Subcutaneous abdominal adipose tissue (tissue), 5 donors: ENCODE measurements at regions not wholly inside any gene's neighbourhood (a gene's known extent, or its start where the extent isn't known, plus 50 kb on each side); places are given as distances from the start of the nearest gene placed in this dataset.
A peak's percentile ranks its signal among the peaks of the same experiment; 100 is the strongest.

Source experiments
- H3K27ac ChIP-seq: one replicate; pipeline ENCODE4 v1.7.0; 2013; ENCODE audit warnings: low read depth, mild to moderate bottlenecking, inconsistent platforms, low read length, moderate library complexity
- H3K27me3 ChIP-seq, 5 donors: one replicate each; pipeline ENCODE4 v1.7.0; 2013; ENCODE audit warnings: low read length in 5 of 5, inconsistent platforms in 1 of 5; ENCODE audit not compliant: control insufficient read depth in 5 of 5, insufficient read depth in 4 of 5
- H3K36me3 ChIP-seq, 5 donors: one replicate each; pipeline ENCODE4 v1.7.0; 2013; ENCODE audit warnings: low read length in 5 of 5; ENCODE audit not compliant: control insufficient read depth in 5 of 5, insufficient read depth in 5 of 5
- H3K4me1 ChIP-seq, 5 donors: one replicate each; pipeline ENCODE4 v1.7.0; 2013; ENCODE audit warnings: low read length in 5 of 5, mild to moderate bottlenecking in 3 of 5, moderate library complexity in 1 of 5; ENCODE audit not compliant: control insufficient read depth in 5 of 5, insufficient read depth in 5 of 5
- H3K4me3 ChIP-seq, 5 donors: one replicate each; pipeline ENCODE4 v1.7.0; 2013; ENCODE audit warnings: low read length in 5 of 5, low read depth in 1 of 5
- H3K9ac ChIP-seq, 5 donors: one replicate each; pipeline ENCODE4 v1.7.0; 2013; ENCODE audit warnings: low read length in 5 of 5, mild to moderate bottlenecking in 4 of 5, moderate library complexity in 3 of 5
- H3K9me3 ChIP-seq, 5 donors: one replicate each; pipeline ENCODE4 v1.7.0; 2013; ENCODE audit warnings: low read length in 5 of 5; ENCODE audit not compliant: control insufficient read depth in 5 of 5
- donor health status: healthy.
- donor health status: healthy.
- donor health status: healthy.
- donor health status: healthy.
- donor health status: healthy.

GRCh38 chr18:55996717-55997116 is 408.7 kb upstream of the TCF4 start:
- H3K4me3 ChIP-seq, result no peak overlapping the region
- no peak overlapping the region for H3K27ac ChIP-seq
- H3K9me3 ChIP-seq, result no peaks in the 10 kb centered on the region
- H3K4me1 ChIP-seq, result peaks cover 5 to 21% (median 18%) of the 10 kb centered on the region in 5 donors
- H3K36me3 ChIP-seq, result no peaks in the 10 kb centered on the region
- H3K27me3 ChIP-seq, result no peaks in the 10 kb centered on the region
- H3K9ac ChIP-seq, result no peak overlapping the region

- Histone ChIP-seq H3K27ac (no peak overlapping the region), H3K27me3 (no peaks in the 10 kb centered on the region), H3K9ac (no peak overlapping the region), H3K4me1 (peaks cover 0 to 9% (median 4%) of the 10 kb centered on the region in 5 donors), H3K36me3 (no peaks in the 10 kb centered on the region), H3K9me3 (peaks cover 0 to 3% (median 0%) of the 10 kb centered on the region in 5 donors), H3K4me3 (no peak overlapping the region)
Measured at GRCh38 chr18:55990186-55990585, 402.2 kb upstream of the TCF4 start.

GRCh38 chr18:55988537-55988936 is 400.5 kb upstream of the TCF4 start:
- Histone ChIP-seq H3K4me1 (peaks cover 0 to 9% (median 4%) of the 10 kb centered on the region in 5 donors), H3K9me3 (peaks cover 0 to 6% (median 0%) of the 10 kb centered on the region in 5 donors), H3K36me3 (no peaks in the 10 kb centered on the region), H3K27ac (peak overlapping the region; percentile 32), H3K9ac (no peak overlapping the region), H3K27me3 (no peaks in the 10 kb centered on the region), H3K4me3 (peak overlapping the region in 2 of 5 donors; percentile 16 to 40)

GRCh38 chr18:55983433-55983832 is 395.4 kb upstream of the TCF4 start:
- Histone ChIP-seq H3K36me3 (no peaks in the 10 kb centered on the region), H3K27me3 (no peaks in the 10 kb centered on the region), H3K9me3 (peaks cover 0 to 6% (median 0%) of the 10 kb centered on the region in 5 donors), H3K4me3 (no peak overlapping the region), H3K27ac (no peak overlapping the region), H3K4me1 (peaks cover 0 to 11% (median 1%) of the 10 kb centered on the region in 5 donors), H3K9ac (no peak overlapping the region)

GRCh38 chr18:55982992-55983391 is 395.0 kb upstream of the TCF4 start:
- H3K27me3 ChIP-seq, result no peaks in the 10 kb centered on the region
- peaks cover 0 to 7% (median 0%) of the 10 kb centered on the region in 5 donors for H3K4me1 ChIP-seq
- H3K27ac ChIP-seq, result no peak overlapping the region
- H3K9ac ChIP-seq, result no peak overlapping the region
- H3K4me3 ChIP-seq, result peak overlapping the region in 1 of 5 donors; percentile 12
- no peaks in the 10 kb centered on the region for H3K36me3 ChIP-seq
- peaks cover 0 to 3% (median 0%) of the 10 kb centered on the region in 5 donors for H3K9me3 ChIP-seq

- H3K27ac ChIP-seq, result no peak overlapping the region
- H3K36me3 ChIP-seq, result no peaks in the 10 kb centered on the region
- no peaks in the 10 kb centered on the region for H3K27me3 ChIP-seq
- H3K4me1 ChIP-seq, result peaks cover 0 to 7% (median 0%) of the 10 kb centered on the region in 5 donors
- H3K9ac ChIP-seq, result no peak overlapping the region
- peak overlapping the region in 2 of 5 donors; percentile 23 to 28 for H3K4me3 ChIP-seq
- peaks cover 0 to 3% (median 0%) of the 10 kb centered on the region in 5 donors for H3K9me3 ChIP-seq
Measured at GRCh38 chr18:55981712-55982475, 393.9 kb upstream of the TCF4 start.

DNA sequence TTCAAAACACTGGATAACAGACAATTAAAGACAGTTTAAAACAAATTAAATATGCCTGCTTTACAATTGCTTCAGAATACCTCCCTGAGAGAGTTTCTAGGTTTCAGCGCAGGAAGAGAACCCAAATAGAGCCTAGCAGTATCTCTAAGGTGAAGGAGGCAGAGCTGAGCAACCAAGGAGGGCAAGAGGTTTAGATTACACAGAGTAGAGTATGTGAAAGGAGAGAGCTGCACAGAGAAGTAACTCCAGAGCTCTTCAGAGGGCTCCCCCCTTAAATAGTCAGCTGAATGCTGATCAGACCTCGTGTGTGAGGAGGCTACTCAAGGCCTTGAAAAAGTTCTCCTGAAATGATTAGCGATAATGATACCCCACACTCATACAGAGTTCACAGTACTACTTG is 386.5 kb upstream of the TCF4 start:
- Histone ChIP-seq H3K9ac (no peak overlapping the region), H3K27me3 (no peaks in the 10 kb centered on the region), H3K4me1 (no peaks in the 10 kb centered on the region), H3K9me3 (no peaks in the 10 kb centered on the region), H3K27ac (no peak overlapping the region), H3K4me3 (no peak overlapping the region), H3K36me3 (no peaks in the 10 kb centered on the region)

GRCh38 chr18:55968550-55968949 is 380.6 kb upstream of the TCF4 start:
- Histone ChIP-seq H3K4me3 (no peak overlapping the region), H3K36me3 (no peaks in the 10 kb centered on the region), H3K27me3 (no peaks in the 10 kb centered on the region), H3K9ac (no peak overlapping the region), H3K9me3 (no peaks in the 10 kb centered on the region), H3K4me1 (no peaks in the 10 kb centered on the region), H3K27ac (no peak overlapping the region)

- Histone ChIP-seq H3K27ac (no peak overlapping the region), H3K9ac (no peak overlapping the region), H3K4me3 (no peak overlapping the region), H3K4me1 (no peaks in the 10 kb centered on the region), H3K36me3 (no peaks in the 10 kb centered on the region), H3K27me3 (no peaks in the 10 kb centered on the region), H3K9me3 (no peaks in the 10 kb centered on the region)
Measured at GRCh38 chr18:55967019-55967418, 379.0 kb upstream of the TCF4 start.

DNA sequence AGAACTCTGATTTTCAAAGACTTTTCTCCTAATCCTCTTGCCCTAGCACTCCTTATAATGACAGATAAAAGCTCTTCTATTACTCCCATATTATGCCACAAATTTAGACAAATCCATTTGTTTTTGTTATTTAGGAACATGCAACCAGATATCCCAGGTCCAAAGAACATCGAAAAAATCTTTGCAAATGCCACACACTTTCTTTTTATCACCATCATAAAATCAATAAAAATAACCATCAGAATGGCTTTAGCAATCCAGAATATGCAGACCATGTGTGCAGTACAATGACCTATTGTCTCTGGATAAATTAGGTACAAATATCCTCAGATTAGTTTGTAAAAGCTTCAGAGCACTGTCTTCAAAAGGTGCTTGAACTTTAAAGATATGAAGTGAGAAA is 376.2 kb upstream of the TCF4 start:
- H3K27me3 ChIP-seq, result no peaks in the 10 kb centered on the region
- H3K9ac ChIP-seq, result no peak overlapping the region
- H3K9me3 ChIP-seq, result no peaks in the 10 kb centered on the region
- no peaks in the 10 kb centered on the region for H3K4me1 ChIP-seq
- no peaks in the 10 kb centered on the region for H3K36me3 ChIP-seq
- no peak overlapping the region for H3K27ac ChIP-seq
- H3K4me3 ChIP-seq, result no peak overlapping the region
